ENCODE measurements at regions not wholly inside any gene's neighbourhood (a gene's known extent, or its start where the extent isn't known, plus 50 kb on each side); places are given as distances from the start of the nearest gene placed in this dataset.

DNA sequence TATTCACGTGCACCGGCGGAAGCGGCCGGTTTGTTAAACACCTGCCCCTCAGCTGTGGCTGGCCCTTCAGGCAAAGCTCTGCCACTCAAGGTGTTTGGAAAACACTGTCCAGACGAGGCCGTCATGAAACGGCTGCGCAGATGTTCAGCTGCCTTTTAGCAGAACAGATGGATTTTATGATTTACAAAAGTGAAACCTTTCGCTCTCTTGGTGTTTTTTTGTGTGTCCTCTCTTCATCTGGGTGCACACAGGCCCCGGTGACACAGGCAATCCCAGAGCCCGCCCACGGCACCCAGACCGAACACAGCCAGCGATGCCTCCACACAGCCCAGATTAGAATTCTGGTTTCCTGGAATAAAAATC is 397.0 kb downstream of the SMOC2 start:
- Histone ChIP-seq H3K27me3 (replicated peaks; ENCODE audit: insufficient read depth) (no peaks in the 10 kb centered on the region), H3K9me3 (no peaks in the 10 kb centered on the region), H3K4me1 (replicated peaks) (no peaks in the 10 kb centered on the region), H3K36me3 (no peaks in the 10 kb centered on the region), H3K4me3 (no peak overlapping the region), H3K27ac (no peak overlapping the region)
- TF ChIP-seq, protein P1, sequence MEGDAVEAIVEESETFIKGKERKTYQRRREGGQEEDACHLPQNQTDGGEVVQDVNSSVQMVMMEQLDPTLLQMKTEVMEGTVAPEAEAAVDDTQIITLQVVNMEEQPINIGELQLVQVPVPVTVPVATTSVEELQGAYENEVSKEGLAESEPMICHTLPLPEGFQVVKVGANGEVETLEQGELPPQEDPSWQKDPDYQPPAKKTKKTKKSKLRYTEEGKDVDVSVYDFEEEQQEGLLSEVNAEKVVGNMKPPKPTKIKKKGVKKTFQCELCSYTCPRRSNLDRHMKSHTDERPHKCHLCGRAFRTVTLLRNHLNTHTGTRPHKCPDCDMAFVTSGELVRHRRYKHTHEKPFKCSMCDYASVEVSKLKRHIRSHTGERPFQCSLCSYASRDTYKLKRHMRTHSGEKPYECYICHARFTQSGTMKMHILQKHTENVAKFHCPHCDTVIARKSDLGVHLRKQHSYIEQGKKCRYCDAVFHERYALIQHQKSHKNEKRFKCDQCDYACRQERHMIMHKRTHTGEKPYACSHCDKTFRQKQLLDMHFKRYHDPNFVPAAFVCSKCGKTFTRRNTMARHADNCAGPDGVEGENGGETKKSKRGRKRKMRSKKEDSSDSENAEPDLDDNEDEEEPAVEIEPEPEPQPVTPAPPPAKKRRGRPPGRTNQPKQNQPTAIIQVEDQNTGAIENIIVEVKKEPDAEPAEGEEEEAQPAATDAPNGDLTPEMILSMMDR (IDR thresholded peaks at IDR 0.05): no peak
- TF ChIP-seq POLR2A (IDR thresholded peaks at IDR 0.05) (no peak), POLR2AphosphoS5 (IDR thresholded peaks at IDR 0.05) (no peak)
- intact Hi-C loops (cut with DNase I): loop anchor here (10.0 kb wide), 1 partner anchor 143 kb away; no protein-coding TSS in a partner anchor
- WGBS: 37% methylated on average over 15 of the region's 15 CpGs
- no peak for DNase-seq (ENCODE audit: low spot score)

DNA sequence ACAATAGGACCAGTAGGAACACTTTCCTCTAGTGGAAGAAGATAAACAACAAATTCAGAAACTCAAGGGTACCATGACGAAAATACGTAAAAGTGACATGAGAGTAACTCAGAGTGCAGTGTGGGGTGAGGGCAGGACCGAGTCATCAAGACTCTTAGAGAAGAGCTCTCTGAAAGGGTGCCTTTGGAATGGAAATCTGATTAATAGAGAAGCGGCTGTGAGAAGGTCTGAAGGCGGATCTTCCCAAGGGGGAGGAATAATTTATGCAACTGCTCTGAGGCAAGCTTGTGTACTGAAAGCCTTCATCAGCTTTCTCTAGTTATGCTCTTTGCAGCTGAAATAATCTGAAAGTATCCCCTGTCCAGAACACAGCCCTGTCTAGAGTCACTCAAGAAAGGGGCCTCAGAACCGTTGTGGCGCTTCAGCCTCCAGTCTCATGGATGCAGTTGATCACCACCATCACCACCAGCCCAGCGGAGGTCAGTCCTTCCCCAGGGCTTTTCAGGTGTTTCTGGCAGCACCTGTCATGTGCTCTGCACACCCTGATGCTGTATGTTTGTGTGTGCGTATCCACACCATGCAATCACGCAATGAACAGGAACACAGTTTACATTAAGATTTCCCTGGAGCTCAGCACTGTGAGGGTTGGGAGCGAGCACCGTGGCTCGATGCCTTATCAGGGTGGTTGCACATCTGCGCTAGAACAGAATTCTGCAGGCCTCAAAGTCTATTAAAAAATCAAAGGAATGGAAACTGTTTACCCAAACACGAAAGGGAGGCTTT is 396.5 kb downstream of the SMOC2 start:
- Histone ChIP-seq H3K27ac (no peak overlapping the region), H3K27me3 (replicated peaks; ENCODE audit: insufficient read depth) (no peaks in the 10 kb centered on the region), H3K9me3 (no peaks in the 10 kb centered on the region), H3K4me1 (replicated peaks) (no peaks in the 10 kb centered on the region), H3K36me3 (no peaks in the 10 kb centered on the region), H3K4me3 (no peak overlapping the region)
- no peak for DNase-seq (ENCODE audit: low spot score)
- TF ChIP-seq POLR2AphosphoS5 (IDR thresholded peaks at IDR 0.05) (no peak), POLR2A (IDR thresholded peaks at IDR 0.05) (no peak)
- TF ChIP-seq, protein P1 (IDR thresholded peaks at IDR 0.05): no peak
- intact Hi-C loops (cut with DNase I): loop anchor here (10.0 kb wide), 1 partner anchor 143 kb away; no protein-coding TSS in a partner anchor
- WGBS: 69% methylated on average over 15 of the region's 15 CpGs

DNA sequence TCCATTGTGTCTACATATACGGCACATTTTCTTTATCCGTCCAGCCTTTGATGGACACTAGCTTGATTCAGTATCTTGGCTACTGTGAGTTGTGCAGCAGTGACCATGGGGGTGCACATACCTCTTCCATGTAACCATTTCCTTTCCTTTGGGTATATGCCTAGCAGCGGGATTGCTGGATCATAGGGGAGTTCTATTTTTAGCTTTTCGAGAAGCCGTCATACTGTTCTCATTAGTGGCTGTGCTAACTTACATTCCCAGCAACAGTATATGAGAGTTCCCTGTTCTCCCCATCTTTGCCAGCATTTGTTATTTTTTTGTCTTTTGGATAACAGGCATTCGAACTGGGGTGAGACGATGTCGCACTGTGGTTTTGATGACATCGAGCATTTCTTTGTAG is 395.0 kb downstream of the SMOC2 start:
- H3K4me1 ChIP-seq (replicated peaks): no peaks in the 10 kb centered on the region
- no peak overlapping the region for H3K4me3 ChIP-seq
- no peak for TF ChIP-seq POLR2A (IDR thresholded peaks at IDR 0.05)
- no peak for TF ChIP-seq POLR2AphosphoS5 (IDR thresholded peaks at IDR 0.05)
- TF ChIP-seq, protein P1 (IDR thresholded peaks at IDR 0.05): no peak
- WGBS: 92% methylated on average over 9 of the region's 9 CpGs
- no peak overlapping the region for H3K27ac ChIP-seq
- H3K36me3 ChIP-seq: no peaks in the 10 kb centered on the region
- H3K27me3 ChIP-seq (replicated peaks; ENCODE audit: insufficient read depth): no peaks in the 10 kb centered on the region
- no peaks in the 10 kb centered on the region for H3K9me3 ChIP-seq
- no peak for DNase-seq (ENCODE audit: low spot score)
- intact Hi-C loops (cut with DNase I): loop anchor here (10.0 kb wide), 1 partner anchor 141 kb away; no protein-coding TSS in a partner anchor

DNA sequence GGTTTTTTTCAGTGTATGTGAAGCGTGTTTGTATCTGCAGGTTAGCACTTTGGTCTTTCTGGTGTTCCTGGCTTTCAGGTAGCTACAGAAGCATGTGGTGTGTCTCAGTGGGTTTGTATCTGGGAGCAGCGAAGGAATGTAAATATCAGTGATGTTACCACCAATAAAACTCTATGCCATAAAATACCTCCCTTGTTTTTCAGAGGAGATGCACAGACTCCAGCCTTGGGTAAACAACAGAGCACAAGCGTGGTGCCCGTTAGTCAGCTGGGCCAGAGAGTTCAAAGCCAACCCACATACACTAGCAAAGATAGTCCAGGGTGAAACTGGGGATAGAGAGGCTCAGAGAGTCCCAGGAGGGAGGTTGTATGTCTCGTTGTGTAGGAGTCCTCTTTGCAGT is 393.8 kb downstream of the SMOC2 start:
- WGBS: 40% methylated on average over 5 of the region's 5 CpGs
- Histone ChIP-seq H3K27me3 (replicated peaks; ENCODE audit: insufficient read depth) (no peaks in the 10 kb centered on the region), H3K27ac (peak overlapping the region in 1 of 2 donors; percentile 67), H3K36me3 (no peaks in the 10 kb centered on the region), H3K9me3 (no peaks in the 10 kb centered on the region), H3K4me1 (replicated peaks) (no peaks in the 10 kb centered on the region), H3K4me3 (no peak overlapping the region)
- DNase-seq (ENCODE audit: low spot score): peak; percentile 84
- TF ChIP-seq POLR2AphosphoS5 (IDR thresholded peaks at IDR 0.05): peak; percentile 94
- TF ChIP-seq, protein P1 (IDR thresholded peaks at IDR 0.05): no peak
- intact Hi-C loops (cut with DNase I): loop anchor here (10.0 kb wide), 1 partner anchor 140 kb away; no protein-coding TSS in a partner anchor
